ENCODE measurements at regions not wholly inside any gene's neighbourhood (a gene's known extent, or its start where the extent isn't known, plus 50 kb on each side); places are given as distances from the start of the nearest gene placed in this dataset.

GRCh38 chr7:113825832-113826231 lies 93.0 kb downstream of the PPP1R3A start:
- no peak for TF ChIP-seq CTCF (IDR thresholded peaks at IDR 0.05)
- TF ChIP-seq EZH2 (IDR thresholded peaks at IDR 0.05): no peak
- no peak for TF ChIP-seq EZH2phosphoT487 (IDR thresholded peaks at IDR 0.05)
